NCI-H82 (cell line): ENCODE measurements at regions not wholly inside any gene's neighbourhood (a gene's known extent, or its start where the extent isn't known, plus 50 kb on each side); places are given as distances from the start of the nearest gene placed in this dataset.
"Not testable (repeated sequence)": the region's sequence is repeated elsewhere in the genome, so short reads cannot be mapped to it uniquely, and the experiment has no call there.

Source experiments
- DNase-seq: peaks from one replicate; lab custom pipeline; 2025; lab: John Stamatoyannopoulos, UW

- DNase-seq = peak; percentile 67
Measured at GRCh38 chr10:28991333-28992270, 297.3 kb upstream of the LYZL1 start.

DNA sequence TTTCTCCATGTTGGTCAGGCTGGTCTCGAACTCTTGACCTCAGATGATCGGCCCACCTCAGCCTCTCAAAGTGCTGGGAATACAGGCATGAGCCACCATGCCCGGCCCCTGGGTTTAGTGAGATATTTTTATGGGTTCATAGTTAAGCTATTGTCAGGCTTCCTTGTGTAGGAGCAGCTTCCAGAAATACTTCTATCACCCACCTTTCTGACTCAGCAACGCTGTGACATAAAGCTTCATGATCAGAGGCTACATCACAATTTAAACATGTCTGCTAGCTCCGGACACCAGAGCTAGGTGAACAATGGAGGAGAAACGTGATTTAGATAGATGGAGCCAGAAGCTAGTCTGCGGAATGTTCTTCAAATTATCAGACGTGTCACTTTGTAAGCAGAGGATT, 295.8 kb upstream of the LYZL1 start:
- no peak for DNase-seq

- no peak for DNase-seq
Measured at GRCh38 chr10:28993861-28994260, 295.0 kb upstream of the LYZL1 start.

DNA sequence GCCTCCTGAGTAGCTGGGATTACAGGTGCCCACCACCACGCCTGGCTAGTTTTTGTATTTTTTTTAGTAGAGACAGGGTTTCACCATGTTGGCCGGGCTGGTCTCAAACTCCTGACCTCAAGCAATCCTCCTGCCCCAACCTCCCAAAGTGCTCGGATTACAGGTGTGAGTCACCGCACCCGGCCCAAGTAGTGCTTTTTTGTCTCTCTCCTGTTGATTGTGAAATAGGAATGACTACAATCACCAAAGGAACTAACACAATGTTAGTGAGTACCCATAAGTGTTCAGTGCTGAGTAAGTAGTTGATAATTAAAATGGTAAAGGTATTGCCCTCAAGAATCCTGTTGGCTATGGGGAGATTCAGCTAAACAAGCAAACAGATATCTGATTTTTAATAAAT, 294.1 kb upstream of the LYZL1 start:
- not testable (repeated sequence) for DNase-seq

DNA sequence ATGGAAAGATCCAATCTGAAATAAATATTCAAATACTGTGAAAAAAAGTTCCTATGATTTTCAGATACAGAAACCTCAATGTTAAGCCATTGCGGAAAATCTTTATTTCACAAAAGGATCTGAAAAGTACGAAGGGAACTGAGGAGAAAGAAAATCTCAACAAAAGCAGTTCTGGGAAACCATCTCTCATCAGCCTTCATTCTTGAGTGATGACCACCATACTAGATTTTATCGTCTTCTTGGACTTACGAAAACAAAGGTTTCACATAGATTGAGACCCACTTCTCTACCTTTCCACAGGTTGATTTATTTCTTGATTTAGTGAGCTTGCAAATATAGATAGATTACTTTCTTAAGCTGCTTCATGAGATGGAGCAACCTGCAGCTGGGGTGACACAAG, 293.4 kb upstream of the LYZL1 start:
- no peak for DNase-seq

GRCh38 chr10:28996345-28996744, 292.5 kb upstream of the LYZL1 start:
- no peak for DNase-seq

GRCh38 chr10:28996947-28997551, 291.8 kb upstream of the LYZL1 start:
- no peak for DNase-seq

GRCh38 chr10:28997734-28998133, 291.1 kb upstream of the LYZL1 start:
- DNase-seq = no peak

DNA sequence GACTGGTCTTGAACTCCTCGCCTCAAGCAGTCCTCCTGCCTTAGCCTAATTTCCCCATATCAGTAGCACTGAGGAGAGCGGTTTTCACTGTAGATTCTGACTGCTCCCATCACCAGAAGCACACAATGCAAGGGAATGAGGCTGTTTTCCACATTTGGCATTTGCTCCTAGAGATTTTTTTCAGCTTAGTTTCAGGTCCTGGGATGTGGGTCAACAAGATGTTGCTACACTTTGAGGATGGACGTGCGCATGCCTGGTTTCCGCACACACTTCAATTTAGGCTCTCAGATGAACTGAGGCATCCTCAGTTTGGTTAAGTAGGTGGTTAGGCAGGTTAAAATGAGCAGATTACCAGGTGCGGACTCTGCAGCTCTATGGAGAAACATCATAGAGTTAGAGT, 287.1 kb upstream of the LYZL1 start:
- DNase-seq = no peak

DNA sequence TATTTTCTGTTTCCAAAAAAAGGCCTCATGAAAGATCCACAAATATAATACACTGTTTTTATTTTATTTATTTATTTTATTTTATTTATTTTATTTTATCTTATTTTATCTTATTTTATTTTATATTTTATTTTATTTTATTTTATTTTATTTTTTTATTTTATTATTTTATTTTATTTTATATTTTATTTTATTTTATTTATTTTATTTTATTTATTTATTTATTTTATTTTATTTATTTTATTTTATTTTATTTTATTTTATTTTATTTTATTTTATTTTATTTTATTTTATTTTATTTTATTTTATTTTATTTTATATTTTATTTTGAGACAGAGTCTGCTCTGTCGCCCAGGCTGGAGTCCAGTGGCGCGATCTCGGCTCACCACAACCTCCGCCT, 285.9 kb upstream of the LYZL1 start:
- not testable (repeated sequence) for DNase-seq

- no peak for DNase-seq
Measured at GRCh38 chr10:29005988-29006387, 282.9 kb upstream of the LYZL1 start.

GRCh38 chr10:29007370-29007747, 281.5 kb upstream of the LYZL1 start:
- DNase-seq = no peak

DNA sequence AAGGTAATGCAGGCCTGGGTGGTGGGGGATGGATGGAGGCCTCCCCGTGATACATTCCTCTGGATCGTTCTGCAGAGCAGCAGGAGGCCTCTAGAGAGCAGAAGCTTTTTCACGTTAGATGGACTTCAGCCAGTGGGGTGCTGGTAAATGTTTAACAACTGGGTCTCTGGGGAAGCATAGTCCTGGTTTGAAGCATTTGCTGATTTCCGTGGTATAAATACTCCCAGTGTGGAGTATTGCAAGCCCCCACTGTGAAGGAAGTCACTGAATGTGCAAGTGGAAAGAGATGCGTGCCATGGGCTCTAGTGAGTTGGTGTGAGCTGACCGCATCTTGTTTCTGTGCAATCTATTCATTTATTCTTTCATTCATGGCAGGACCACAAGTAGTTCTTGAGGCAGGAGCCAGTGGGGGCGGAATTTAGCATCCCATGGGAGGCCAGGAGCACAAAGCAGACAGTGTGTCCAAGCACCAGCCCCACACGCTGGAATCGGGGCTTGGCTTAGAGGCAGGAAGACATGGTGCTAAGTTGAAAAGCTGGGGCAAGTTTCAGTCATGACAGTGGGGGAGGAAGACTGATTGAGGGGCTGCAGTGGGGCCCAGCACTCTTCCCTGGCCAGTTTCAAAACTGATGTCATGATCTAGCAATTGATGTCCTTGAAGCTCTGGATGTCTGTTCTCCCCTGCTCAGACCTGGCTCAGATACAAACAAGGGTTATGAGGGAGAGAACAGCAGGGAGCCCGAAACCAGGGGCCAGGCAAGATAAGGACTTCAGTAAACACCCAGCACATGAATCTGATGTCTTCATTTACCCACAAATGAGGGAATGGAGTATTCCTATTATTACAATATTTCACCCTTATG, 280.9 kb upstream of the LYZL1 start:
- no peak for DNase-seq

DNA sequence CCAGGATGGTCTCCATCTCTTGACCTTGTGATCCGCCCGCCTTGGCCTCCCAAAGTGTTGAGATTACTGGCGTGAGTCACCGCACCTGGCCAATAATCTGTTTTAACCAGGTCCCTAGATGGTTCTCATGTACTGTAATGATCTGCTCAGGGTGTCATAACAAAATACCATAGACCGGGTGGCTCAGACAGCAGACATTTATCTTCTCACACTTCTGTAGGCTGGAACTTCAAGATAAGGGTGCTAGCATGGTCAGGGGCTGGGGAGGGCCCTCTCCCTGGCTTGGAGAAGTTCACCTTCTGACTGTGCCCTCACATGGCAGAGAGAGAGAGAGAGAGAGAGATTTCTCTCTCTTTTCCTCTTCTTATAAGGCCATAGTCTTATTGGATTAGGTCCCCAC, 279.4 kb upstream of the LYZL1 start:
- DNase-seq = peak; percentile 38

DNA sequence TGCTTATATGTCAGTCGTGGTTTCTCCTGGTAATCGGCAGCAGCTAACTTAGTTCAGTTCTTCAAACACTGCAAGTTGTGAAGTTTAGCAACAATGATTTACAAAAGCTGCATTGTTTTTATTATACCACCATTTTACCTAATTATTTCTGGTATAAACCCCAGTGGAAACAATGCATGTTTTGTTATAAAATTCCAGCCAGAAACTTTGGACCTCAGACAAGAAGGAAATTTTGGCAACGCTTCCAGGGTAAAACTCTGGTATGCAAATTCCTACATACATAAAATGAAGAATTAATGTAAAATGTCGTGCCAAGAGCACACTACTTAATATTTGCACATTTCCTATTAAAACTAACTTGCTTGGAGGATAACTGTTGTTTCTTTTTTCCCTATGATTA, 277.4 kb upstream of the LYZL1 start:
- DNase-seq = no peak

- DNase-seq = no peak
Measured at GRCh38 chr10:29012926-29013554, 275.8 kb upstream of the LYZL1 start.

- DNase-seq = no peak
Measured at GRCh38 chr10:29021591-29021990, 267.3 kb upstream of the LYZL1 start.

- DNase-seq = no peak
Measured at GRCh38 chr10:29022513-29022912, 266.4 kb upstream of the LYZL1 start.

- DNase-seq = no peak
Measured at GRCh38 chr10:29023678-29024077, 265.2 kb upstream of the LYZL1 start.

DNA sequence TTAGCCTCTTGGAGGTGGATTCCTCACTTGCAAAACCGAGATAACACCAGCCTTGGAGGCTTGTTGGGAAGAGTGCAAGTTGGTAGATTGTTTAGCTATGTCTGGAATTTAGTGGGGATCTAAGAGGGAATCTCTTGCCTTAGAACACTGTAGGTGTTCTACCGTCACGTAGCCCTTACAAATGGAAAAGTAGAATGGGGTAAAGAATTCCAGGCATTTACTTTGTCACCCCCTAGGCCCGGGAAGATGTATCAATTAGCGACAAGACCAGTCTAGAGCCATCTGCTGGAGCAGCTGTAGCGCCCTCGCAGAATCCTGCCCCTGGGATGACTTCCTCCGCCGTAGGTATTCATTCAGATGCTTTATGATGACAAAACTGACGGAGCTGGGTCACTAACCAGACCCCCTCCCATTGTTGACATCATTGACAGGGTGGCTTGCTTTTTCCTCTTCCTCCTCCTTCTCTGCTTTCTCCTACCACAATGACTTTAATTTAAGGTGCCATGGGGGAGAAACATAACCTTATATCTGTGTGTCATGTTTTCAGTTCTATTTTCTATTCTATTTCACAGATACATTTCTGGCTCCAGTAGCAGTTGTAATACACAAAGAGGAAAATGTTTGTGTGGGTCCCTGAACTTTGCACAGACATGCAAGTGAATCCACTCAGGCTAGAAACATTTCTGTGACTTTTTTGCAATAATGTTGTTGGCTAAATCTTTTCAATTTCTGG, 262.6 kb upstream of the LYZL1 start:
- no peak for DNase-seq

- DNase-seq = no peak
Measured at GRCh38 chr10:29026802-29027580, 261.9 kb upstream of the LYZL1 start.
